ENCODE measurements at regions not wholly inside any gene's neighbourhood (a gene's known extent, or its start where the extent isn't known, plus 50 kb on each side); places are given as distances from the start of the nearest gene placed in this dataset.

DNA sequence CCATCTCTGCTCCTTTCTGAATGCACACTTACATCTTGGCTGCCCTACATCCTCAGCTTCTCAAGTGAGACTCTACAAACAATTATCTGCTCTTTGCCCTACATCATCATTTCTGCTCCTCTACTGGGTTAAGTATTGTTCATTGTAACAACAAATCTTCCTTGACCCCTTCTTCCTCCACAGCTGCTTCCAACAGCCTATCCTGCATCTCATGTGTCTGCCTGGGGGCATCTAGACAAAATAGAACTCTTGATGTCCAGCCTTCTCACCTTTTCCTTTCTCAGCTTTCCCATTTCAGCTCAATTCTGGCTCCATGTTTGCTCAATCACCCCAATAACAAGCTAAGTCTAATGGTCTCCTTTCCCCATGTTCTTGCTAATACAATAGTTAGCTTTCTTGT is 509.8 kb downstream of the DIRAS2 start:
- Histone ChIP-seq H3K27ac (no peak overlapping the region), H3K36me3 (no peaks in the 10 kb centered on the region), H3K9me3 (no peaks in the 10 kb centered on the region), H3K27me3 (peaks cover 0 to 15% (median 3%) of the 10 kb centered on the region in 7 donors), H3K4me3 (no peak overlapping the region), H3K4me1 (peaks cover 0 to 7% (median 0%) of the 10 kb centered on the region in 9 donors)
- TF ChIP-seq, protein P1, sequence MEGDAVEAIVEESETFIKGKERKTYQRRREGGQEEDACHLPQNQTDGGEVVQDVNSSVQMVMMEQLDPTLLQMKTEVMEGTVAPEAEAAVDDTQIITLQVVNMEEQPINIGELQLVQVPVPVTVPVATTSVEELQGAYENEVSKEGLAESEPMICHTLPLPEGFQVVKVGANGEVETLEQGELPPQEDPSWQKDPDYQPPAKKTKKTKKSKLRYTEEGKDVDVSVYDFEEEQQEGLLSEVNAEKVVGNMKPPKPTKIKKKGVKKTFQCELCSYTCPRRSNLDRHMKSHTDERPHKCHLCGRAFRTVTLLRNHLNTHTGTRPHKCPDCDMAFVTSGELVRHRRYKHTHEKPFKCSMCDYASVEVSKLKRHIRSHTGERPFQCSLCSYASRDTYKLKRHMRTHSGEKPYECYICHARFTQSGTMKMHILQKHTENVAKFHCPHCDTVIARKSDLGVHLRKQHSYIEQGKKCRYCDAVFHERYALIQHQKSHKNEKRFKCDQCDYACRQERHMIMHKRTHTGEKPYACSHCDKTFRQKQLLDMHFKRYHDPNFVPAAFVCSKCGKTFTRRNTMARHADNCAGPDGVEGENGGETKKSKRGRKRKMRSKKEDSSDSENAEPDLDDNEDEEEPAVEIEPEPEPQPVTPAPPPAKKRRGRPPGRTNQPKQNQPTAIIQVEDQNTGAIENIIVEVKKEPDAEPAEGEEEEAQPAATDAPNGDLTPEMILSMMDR (IDR thresholded peaks at IDR 0.05), result no peak
- no peak for ATAC-seq
- intact Hi-C loops (cut with DNase I), result loop anchor here in 1 of 10 donors (10.0 kb wide), 1 partner anchor 632 kb away; no protein-coding TSS in a partner anchor
- no peak for DNase-seq

DNA sequence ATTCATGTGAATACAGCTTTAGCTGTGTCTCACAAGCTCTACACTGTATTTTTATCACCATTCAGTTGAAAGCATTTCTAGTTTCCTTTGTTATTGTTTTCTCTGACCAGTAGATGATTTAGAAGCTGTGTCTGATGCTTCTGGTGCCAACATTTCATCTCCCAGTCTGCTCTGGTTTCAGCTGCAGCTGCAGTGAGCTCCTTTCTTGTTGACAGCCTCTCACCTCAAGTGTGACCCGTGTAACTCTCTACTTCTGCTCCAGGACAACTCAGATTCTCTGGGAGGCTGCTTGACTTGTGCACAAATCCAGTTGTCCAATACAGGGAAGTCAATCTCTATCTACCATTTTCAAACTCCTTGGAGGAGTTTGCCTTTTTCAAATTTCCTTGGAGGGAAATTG is 504.8 kb downstream of the DIRAS2 start:
- H3K4me1 ChIP-seq, result no peaks in the 10 kb centered on the region
- no peaks in the 10 kb centered on the region for H3K36me3 ChIP-seq
- intact Hi-C loops (cut with DNase I), result loop anchor here in 1 of 10 donors (10.0 kb wide), 1 partner anchor 627 kb away; no protein-coding TSS in a partner anchor
- H3K4me3 ChIP-seq, result no peak overlapping the region
- WGBS, 2 donors, result 12 to 34% methylated on average over 1 of the region's 1 CpG
- no peaks in the 10 kb centered on the region for H3K9me3 ChIP-seq
- TF ChIP-seq, protein P1 (IDR thresholded peaks at IDR 0.05), result no peak
- no peak for ATAC-seq
- H3K27me3 ChIP-seq, result peaks cover 0 to 27% (median 4%) of the 10 kb centered on the region in 7 donors
- no peak for DNase-seq
- H3K27ac ChIP-seq, result no peak overlapping the region

DNA sequence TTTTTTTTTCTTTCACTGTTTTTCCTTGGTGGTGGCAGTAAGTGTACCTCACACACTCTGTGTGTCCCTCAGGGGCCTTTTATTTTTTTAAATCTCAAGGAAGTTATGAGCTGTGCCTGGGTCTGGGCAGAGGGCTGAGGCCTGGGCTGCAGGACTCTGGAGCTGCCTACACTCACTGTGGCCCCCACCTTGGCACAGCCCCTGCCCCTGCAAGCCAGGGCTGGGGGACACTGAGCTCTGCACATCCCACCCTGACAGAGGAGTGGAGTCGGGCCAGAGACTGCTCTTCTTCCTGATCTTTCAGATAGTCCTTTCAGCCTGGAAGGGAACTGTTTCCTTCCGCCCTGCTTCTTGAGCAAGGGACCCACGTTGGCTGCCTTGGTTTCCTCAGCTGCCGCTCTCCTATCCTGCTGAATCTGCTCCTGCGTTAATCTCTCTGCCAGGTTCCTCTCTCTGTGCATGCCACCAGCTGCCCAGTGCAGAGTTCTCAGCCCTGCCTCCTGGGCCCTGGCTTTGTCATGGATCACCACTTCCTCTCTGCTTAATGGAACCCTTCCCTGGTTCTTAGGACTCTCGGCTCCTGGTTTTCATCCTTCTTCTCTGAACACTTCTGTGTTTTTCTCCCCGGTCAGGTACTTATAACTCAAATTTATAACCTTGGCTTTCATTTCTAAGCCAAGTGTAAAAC is 502.3 kb downstream of the DIRAS2 start:
- Histone ChIP-seq H3K4me1 (no peaks in the 10 kb centered on the region), H3K27ac (no peak overlapping the region), H3K27me3 (peaks cover 0 to 27% (median 0%) of the 10 kb centered on the region in 7 donors), H3K36me3 (no peaks in the 10 kb centered on the region), H3K9me3 (no peaks in the 10 kb centered on the region), H3K4me3 (no peak overlapping the region)
- ATAC-seq (no peak), DNase-seq (no peak)
- TF ChIP-seq, protein P1 (IDR thresholded peaks at IDR 0.05), result no peak
- intact Hi-C loops (cut with DNase I), result loop anchor here (2.0 to 10.0 kb wide), 10 partner anchors 77 to 735 kb away; partner anchors contain the start of gene DIRAS2 (in 1 of the 10)
- 62 to 72% methylated on average over 7 of the region's 7 CpGs for WGBS, 2 donors

DNA sequence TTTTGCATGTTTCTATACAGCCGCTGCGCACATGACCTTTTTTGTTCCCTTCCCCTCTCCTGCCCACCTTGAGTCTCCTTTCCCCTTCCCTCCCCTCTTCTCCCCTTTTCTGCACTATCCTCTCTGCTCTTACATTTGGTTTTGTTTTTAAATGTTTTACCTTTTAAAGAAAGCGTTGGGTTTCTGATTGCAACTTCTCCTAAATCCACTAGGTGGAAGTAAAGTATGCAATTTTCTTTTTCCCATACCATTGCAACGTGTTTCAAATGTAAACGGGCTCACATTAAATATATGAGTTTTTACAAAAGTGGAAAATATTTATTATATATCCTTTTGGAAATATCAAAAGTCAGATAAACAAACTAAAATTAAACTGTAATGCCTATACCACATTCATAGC is 500.9 kb downstream of the DIRAS2 start:
- TF ChIP-seq, protein P1 (IDR thresholded peaks at IDR 0.05), result peak in 8 of 9 donors; percentile 23 to 64 (median 53)
- 29 to 36% methylated on average over 5 of the region's 5 CpGs for WGBS, 2 donors
- H3K27ac ChIP-seq, result no peak overlapping the region
- H3K36me3 ChIP-seq, result no peaks in the 10 kb centered on the region
- H3K9me3 ChIP-seq, result no peaks in the 10 kb centered on the region
- no peak for DNase-seq
- intact Hi-C loops (cut with DNase I), result loop anchor here (2.0 to 10.0 kb wide), 10 partner anchors 76 to 733 kb away; partner anchors contain the start of gene DIRAS2 (in 1 of the 10)
- no peaks in the 10 kb centered on the region for H3K4me1 ChIP-seq
- H3K27me3 ChIP-seq, result peaks cover 0 to 17% (median 0%) of the 10 kb centered on the region in 7 donors
- H3K4me3 ChIP-seq, result no peak overlapping the region
- ATAC-seq, result no peak
